RWPE2 (cell line): ENCODE measurements at regions not wholly inside any gene's neighbourhood (a gene's known extent, or its start where the extent isn't known, plus 50 kb on each side); places are given as distances from the start of the nearest gene placed in this dataset.

ENCODE experiments used
- ATAC-seq: fragments of 200-7000 bp; cut with Tn5 transposase; 3 replicates; pipeline ENCODE4 v1.9.1; 2021; ENCODE audit warnings: low read depth
- DNase-seq: peaks from one replicate; pipeline ENCODE4 v3.0.0-alpha.2; 2020; ENCODE audit warnings: low spot score
- H3K27ac ChIP-seq: fragments of 450-650 bp; 2 replicates; pipeline ENCODE4 v1.5.1; 2017; ENCODE audit warnings: mild to moderate bottlenecking; ENCODE audit not compliant: poor library complexity, severe bottlenecking
- H3K27me3 ChIP-seq: fragments of 250-450 bp; sonication (Bioruptor Pico); 2 replicates; pipeline ENCODE4 v1.5.1; 2021; ENCODE audit warnings: mild to moderate bottlenecking, moderate library complexity; ENCODE audit not compliant: insufficient read depth, poor library complexity, severe bottlenecking
- H3K36me3 ChIP-seq: fragments of 250-450 bp; sonication (Bioruptor Pico); 2 replicates; pipeline ENCODE4 v1.5.1; 2020; ENCODE audit warnings: low read depth, mild to moderate bottlenecking, moderate library complexity
- H3K4me1 ChIP-seq: fragments of 250-450 bp; sonication (Bioruptor Pico); 2 replicates; pipeline ENCODE4 v1.5.1; 2021; ENCODE audit warnings: mild to moderate bottlenecking, moderate library complexity; ENCODE audit not compliant: insufficient read depth, poor library complexity, severe bottlenecking
- H3K4me3 ChIP-seq: fragments of 250-450 bp; sonication (Bioruptor Pico); 2 replicates; pipeline ENCODE4 v1.5.1; 2021; ENCODE audit warnings: mild to moderate bottlenecking, moderate library complexity; ENCODE audit not compliant: severe bottlenecking
- H3K9me3 ChIP-seq: fragments of 250-450 bp; sonication (Bioruptor Pico); 2 replicates; pipeline ENCODE4 v1.5.1; 2021; ENCODE audit warnings: mild to moderate bottlenecking, moderate library complexity; ENCODE audit not compliant: severe bottlenecking
- CTCF ChIP-seq: fragments of 450-650 bp; IDR thresholded peaks from one replicate; pipeline ENCODE4 v1.5.1; 2017; ENCODE audit warnings: mild to moderate bottlenecking, moderate library complexity; ENCODE audit not compliant: poor library complexity, severe bottlenecking

DNA sequence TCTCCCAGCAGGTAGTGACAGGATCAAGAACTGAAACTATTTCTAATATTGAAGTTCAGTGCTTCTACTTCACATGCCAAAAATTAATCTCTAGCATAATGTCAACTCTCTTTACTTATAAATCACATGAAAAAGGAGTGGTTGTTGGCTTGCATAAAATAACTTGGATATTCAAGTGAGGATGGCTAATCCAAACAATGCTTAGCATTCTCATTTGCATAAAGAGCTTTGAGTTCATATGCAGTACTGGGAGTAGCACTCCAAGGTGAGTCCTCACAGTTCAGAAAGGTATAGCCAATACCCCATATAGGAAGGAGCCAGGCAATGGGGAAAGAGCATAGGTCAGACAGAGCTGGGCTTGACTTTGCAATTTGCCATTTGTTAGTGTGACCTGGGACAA is 149.3 kb downstream of the PCTP start:
- Histone ChIP-seq H3K4me3 (no peak overlapping the region), H3K9me3 (no peaks in the 10 kb centered on the region), H3K4me1 (no peaks in the 10 kb centered on the region), H3K27ac (no peak overlapping the region), H3K36me3 (no peaks in the 10 kb centered on the region), H3K27me3 (no peaks in the 10 kb centered on the region)
- TF ChIP-seq CTCF, result no peak
- DNase-seq (no peak), ATAC-seq (no peak)

- no peak overlapping the region for H3K27ac ChIP-seq
- H3K9me3 ChIP-seq, result no peaks in the 10 kb centered on the region
- TF ChIP-seq CTCF, result no peak
- H3K4me3 ChIP-seq, result no peak overlapping the region
- H3K4me1 ChIP-seq, result no peaks in the 10 kb centered on the region
- ATAC-seq (no peak), DNase-seq (no peak)
- H3K36me3 ChIP-seq, result no peaks in the 10 kb centered on the region
- H3K27me3 ChIP-seq, result peaks cover 3% of the 10 kb centered on the region
Measured at GRCh38 chr17:55903028-55903690, 152.3 kb downstream of the PCTP start.

GRCh38 chr17:55909776-55910175 is 158.9 kb downstream of the PCTP start:
- Histone ChIP-seq H3K4me3 (no peak overlapping the region), H3K27me3 (peaks cover 3% of the 10 kb centered on the region), H3K27ac (no peak overlapping the region), H3K9me3 (no peaks in the 10 kb centered on the region), H3K4me1 (no peaks in the 10 kb centered on the region), H3K36me3 (no peaks in the 10 kb centered on the region)
- ATAC-seq (no peak), DNase-seq (no peak)
- TF ChIP-seq CTCF, result no peak

DNA sequence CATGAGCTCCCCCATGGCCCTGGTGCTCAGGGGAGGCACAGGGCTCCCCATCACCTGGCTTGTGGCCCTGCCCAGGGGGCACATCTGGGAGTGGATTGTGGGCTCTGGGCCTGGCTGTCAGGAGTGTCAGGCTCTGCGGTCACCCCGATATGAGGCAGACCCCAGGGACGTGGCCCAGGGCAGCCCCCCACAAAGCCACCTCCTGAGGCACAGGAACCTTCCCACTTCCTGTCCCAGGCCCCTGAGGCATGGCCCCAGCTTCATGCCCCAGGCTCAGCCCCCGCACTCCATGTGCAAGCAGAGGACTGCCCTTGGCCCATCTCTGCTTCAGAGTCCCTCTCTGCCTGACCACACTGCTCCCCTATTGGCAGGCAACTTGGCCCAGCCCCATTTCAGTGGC is 160.3 kb downstream of the PCTP start:
- TF ChIP-seq CTCF, result no peak

GRCh38 chr17:55925440-55925839 is 174.6 kb downstream of the PCTP start:
- no peak overlapping the region for H3K4me3 ChIP-seq
- TF ChIP-seq CTCF, result no peak
- no peak overlapping the region for H3K27ac ChIP-seq
- no peaks in the 10 kb centered on the region for H3K9me3 ChIP-seq
- no peaks in the 10 kb centered on the region for H3K4me1 ChIP-seq
- ATAC-seq (no peak), DNase-seq (no peak)
- H3K27me3 ChIP-seq, result no peaks in the 10 kb centered on the region
- H3K36me3 ChIP-seq, result no peaks in the 10 kb centered on the region

More for the DNA sequence above, 160.3 kb downstream of the PCTP start:
- Histone ChIP-seq H3K36me3 (no peaks in the 10 kb centered on the region), H3K9me3 (no peaks in the 10 kb centered on the region), H3K27me3 (peaks cover 3% of the 10 kb centered on the region), H3K4me3 (no peak overlapping the region), H3K4me1 (no peaks in the 10 kb centered on the region), H3K27ac (no peak overlapping the region)
- ATAC-seq (no peak), DNase-seq (no peak)
